NCI-H1048 (cell line): ENCODE measurements at regions not wholly inside any gene's neighbourhood (a gene's known extent, or its start where the extent isn't known, plus 50 kb on each side); places are given as distances from the start of the nearest gene placed in this dataset.
"Not testable (repeated sequence)": the region's sequence is repeated elsewhere in the genome, so short reads cannot be mapped to it uniquely, and the experiment has no call there.

Experiments
- DNase-seq: peaks from one replicate; lab custom pipeline; 2025; lab: John Stamatoyannopoulos, UW

DNA sequence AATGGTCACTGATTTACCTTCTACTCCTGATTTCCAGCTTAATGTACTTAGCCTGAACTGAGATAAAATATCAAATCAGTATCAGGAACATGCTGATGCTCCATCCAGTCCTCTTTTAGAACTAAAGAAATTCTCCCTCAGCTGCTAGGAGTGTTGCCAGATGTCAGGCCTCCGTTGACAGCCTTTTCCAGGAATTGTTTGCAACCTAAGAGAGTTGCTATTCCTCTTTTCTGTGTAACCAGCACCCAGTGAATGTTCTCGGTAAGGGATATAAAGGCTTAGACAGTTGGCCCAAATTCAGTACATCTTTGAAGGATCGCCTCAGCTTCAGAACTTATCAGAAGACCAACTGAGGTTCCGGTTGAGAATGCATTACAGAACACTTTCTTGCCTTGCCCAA, 559.0 kb downstream of the PCDH17 start:
- no peak for DNase-seq

DNA sequence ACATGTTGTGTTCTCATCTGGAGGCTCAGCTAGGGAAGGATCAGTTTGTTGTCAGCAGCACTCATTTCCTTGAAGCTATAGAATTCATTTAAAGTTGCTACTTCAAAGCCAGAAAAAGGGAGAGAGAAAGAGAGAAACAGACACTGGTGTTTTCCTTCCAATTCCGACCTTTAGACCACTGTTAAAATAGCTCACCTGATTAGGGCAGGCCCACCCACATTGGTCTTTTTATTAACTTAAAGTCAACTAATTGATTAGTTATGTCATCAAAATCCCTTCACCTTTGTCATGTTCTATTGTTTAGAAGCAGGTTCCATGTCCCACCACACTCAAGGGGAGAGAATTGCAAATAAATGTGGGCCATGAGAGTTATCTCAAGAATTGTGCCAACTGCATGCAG, 560.2 kb downstream of the PCDH17 start:
- no peak for DNase-seq

DNA sequence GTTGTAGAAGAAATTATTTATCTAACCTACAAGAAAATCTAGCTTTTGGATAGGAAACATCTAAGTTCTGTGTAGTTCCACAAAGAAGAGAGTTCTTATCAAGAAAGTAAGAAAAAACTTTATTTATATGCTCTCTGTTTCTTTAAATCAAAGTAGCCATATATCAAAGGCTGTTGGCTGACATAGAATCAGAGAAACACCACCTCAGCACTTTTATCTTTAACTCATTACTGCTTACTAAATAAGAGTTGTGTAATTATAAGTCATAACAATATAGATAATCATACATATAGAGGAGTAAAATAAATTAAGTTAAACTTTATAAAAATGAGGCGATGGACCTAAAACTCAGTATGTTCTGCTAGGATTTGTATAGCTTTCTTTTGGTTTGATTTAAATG, 570.6 kb downstream of the PCDH17 start:
- DNase-seq, result no peak

DNA sequence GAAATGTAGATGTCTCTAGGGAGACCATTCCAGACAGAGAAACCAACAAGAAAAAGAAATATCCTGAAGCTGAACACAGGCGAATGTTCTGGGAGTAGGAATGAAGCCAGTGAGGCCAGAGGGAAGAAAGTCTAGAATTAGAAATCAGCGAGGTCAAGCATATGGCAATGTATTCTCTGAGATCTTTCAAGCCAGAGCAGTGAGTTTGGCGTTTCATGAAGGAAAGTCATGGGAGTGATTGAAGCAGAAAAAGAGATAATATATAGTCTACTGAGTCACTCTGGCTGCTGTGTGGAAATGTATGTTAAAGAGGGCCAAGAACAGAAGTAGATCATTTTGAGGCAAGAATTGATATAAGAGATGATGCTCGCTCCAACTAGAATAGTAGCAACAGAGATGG, 576.0 kb downstream of the PCDH17 start:
- no peak for DNase-seq

DNA sequence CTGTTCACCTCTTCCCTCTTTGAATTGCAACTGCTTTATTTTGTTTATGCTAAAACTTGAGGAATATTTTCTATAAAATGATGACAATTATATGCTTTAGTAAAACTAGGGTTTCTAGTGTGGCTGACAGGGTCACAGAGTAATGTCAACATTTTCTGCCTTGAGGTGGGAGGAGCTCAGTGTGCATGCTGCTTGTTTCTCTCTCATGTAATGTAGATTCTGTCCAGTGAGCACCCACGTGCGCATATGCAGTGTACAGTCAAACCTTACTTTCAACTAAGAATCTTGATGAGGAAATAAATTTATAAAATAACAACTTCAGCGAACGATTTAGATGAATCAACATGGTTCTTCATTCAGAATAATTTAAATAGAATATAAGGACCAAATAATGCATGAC, 603.9 kb downstream of the PCDH17 start:
- DNase-seq, result no peak

DNA sequence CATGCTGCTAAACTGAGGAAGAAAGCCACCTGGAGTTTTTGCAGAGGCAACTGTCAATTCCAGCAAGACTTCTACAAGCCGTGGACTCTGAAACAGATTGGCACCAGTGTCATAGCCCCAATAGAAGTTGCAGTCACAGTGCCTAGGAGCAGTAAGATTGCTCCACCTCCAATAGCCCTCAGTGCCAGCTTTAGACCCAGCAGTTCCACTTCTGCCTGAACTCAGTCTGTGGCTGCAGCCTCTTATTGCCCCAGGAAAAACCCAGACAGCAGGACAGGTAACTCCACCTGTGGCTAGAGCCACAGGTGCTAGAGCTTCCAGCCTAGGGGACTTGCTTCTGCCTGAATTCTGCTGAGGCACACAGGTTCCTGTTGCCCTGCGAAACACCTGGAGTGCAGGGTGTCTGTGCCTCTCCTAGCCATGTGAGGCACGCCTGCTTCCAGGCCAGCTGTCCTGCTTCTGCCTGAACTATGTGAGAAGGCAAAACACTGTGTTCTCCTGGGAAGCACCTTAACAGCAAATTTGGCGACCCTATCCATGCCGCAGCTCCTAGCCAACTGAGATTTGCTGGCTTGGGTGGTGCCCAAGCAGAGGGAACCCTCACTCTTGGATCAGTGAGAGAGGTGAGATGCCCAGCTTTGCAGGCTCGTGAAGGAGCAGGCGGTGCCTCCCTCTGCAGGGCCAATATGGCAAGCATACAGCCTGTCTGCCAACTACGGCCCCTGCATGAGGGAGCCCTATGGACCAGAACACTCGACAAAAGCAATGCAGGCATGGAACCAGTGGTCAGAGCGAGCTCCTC, 607.6 kb downstream of the PCDH17 start:
- DNase-seq, result no peak

DNA sequence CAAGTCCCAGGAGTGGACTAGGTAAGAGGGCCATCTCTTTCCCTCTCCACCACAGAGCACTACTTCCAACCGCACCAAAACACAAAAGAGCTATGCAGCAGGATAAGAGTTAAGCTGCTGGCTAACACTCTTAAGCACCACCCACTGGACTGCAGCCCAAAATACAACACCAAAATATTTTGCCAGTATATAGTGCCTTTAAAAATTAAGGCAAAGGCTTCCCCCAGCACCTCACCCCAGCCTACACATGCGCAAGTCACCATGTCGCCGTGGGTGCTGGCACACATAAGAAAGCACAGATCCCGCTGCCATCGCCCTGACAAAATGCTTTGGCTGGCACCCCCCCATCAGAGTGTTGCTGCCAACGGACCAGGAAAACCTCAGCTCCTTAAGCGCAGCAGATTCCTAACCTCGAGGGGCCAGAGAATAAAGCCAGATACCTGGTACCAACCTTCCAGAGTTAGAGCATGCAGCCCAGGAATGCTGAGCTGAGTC, 608.3 kb downstream of the PCDH17 start:
- no peak for DNase-seq

DNA sequence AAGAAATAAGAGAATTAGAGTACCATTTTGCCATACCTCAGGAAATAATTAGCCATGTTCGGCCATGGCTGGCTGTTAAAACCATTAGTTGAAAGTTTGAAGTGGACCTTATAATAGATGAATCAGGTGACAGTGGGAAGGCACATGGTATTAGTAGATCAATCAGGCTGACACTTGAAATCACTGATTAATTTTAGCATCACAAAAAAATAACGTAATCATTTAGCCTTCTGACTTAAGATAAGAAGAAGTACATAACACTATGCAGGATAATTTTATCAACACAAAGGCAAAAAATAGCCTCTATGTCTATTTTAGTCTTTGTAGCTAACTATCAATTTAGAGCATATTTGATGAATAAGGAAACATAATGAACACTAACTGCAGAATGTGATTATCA, 615.5 kb downstream of the PCDH17 start:
- no peak for DNase-seq

DNA sequence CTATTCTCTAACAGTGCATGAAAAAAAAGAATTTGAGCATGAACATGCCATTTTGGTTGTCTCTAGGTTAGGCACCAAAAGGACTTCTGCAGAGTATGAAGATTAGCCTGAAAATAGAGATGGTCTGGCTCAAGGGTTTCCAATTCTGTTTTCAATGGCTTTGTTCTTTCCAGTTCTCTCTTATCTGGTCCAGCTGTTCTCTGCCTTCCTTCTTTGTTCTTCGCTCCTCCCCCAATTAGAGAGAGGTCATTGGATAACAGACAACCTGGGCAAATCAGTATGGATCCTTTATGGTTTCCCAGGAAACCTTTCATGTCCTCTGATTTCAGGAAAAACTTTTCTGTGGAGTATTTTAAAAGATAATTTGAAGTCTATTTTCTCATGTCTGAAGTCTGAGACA, 623.4 kb downstream of the PCDH17 start:
- no peak for DNase-seq

DNA sequence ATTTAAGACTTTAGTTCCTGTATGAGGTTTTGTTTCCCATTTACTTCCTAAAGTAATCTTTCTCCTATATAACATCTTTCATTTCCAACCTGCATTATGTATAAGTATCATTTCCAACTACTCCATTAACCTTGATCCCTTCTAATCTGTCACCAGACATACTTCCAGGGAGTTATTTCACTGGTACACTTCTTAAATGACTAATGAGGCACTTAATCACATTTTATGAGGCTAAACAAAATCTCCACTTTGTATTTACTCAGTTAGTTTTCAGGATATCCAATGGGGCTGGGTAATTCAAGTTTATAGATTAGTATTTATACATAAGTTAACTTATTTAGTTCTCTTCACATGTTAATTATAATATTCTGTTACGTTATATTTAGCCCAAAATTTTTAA, 634.7 kb downstream of the PCDH17 start:
- DNase-seq, result no peak

DNA sequence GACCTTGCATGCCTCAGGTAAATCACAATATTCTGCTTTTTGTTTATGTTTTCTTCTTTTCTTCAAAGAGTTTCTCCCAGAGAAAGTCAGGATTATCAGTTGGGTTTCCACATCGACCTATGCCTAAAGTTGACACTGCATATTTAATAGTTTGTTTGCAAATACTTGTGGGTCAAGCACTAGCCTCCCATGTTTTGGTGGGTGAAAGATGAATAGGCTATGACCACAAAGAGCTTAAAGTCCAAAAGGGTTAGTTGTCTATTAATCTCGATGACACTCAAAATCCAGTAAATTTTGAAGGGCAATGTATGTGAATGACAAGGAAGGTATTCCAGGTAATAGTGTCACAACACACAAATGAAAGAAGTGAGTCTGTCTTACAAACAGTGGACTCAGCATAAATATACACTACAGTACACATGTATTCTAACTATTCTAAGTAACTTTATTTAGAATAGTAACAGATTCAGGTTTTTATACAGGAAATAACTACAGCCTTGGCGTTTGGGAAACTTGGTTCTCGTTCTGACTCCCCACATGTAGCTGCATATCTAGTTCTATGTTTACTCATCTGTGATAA, 667.1 kb downstream of the PCDH17 start:
- no peak for DNase-seq

DNA sequence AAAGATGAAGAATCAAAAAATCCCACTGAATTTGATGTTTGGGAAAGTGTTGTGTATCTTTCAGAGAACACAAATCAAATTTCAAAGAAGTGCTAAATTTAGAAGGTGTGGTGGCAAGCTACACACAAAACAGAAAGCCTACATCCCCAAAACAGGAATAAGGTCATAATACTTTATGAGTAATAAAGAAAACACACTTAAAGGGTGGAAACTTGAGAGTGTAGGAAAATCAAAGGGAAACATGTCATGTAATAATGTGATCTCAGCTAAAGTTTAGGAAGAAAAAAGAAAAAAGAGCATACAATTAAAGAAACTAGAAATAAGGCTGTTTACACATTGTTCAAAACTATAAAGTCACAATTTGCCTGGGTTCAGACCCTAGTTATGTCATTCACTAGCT, 668.7 kb downstream of the PCDH17 start:
- no peak for DNase-seq

DNA sequence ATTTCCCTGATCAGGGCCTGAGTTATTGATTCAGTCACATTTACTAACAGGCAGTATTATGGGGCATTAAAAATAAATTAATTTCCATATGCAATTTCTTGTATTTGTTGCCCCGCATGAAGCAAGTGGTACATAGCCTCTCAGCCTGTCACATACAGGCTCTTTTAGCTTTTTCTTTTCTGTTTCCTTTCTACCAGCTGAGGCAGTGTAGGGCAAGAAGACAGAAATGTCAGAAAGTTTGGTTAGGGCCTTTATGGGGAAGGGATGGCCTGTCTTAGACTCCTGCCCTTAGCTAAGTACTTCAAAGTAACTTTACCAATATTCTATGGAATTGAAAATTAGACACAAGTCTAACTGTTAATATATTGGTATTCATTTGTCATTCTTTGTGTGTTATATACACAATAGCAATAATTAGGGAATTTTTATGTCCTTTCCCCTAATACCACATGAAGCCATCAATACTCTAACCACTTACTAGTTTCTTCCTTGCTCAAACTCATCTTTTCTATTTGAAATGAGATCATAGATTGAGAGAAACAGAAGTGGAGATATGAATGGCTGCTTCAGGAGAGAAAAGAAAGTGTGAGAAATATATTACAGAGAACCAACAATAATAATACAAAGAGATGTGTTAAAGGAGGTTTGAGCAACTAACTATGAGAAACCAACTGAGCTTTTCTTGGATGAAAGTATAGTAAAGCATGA, 669.6 kb downstream of the PCDH17 start:
- no peak for DNase-seq

DNA sequence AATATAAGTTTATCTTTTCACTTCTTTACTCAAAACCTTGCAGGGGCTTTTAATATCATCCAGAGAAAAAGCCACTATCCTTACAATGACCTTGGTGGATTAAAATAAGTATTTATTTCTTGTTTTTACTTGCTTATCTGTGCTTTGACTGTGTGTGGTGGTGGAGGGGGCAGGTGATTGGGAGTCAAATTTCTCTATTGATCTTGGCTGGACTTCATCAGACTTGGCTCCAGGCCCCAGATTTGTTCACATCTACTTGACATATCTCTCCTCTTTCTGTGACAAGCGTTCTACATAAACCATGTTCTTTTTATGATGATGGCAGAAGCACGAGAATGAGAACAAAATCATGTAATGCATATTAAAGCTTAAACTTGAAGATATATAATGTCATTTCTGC, 670.8 kb downstream of the PCDH17 start:
- no peak for DNase-seq

DNA sequence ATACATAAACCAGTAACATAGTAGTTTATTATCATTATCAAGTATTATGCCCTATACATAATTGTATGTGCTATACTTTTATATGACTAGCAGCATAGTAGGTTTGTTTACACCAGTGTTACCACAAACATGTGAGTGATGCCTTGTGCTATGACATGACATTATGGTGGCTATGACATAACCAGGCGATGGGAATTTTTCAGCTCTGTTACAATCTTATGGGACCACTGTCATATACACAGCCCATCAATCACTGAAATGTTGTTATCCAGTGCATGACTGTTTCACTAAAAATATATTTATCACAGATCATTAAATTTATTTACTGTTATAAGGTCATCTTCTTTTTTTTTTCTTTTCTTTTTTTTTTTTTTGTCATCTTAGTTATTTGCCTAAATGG, 674.5 kb downstream of the PCDH17 start:
- DNase-seq, result no peak

DNA sequence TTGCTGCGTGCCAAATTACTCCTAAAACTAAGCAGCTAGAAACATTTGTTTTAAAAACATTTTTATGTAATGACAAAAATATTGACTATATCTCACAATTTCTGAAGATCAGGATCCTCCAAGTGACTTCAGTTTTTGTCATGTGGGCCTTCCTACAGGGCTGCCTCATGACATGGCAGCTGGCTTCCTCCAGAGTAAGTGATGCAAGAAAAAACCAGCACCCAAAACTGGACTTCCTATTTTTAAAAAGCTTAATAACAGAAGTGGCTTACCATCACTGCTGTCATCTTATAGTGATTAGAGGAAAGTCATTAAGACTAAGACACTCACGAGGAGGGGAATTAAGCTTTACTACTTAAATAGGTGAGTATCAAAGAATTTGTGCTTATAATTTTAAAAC, 681.7 kb downstream of the PCDH17 start:
- no peak for DNase-seq

DNA sequence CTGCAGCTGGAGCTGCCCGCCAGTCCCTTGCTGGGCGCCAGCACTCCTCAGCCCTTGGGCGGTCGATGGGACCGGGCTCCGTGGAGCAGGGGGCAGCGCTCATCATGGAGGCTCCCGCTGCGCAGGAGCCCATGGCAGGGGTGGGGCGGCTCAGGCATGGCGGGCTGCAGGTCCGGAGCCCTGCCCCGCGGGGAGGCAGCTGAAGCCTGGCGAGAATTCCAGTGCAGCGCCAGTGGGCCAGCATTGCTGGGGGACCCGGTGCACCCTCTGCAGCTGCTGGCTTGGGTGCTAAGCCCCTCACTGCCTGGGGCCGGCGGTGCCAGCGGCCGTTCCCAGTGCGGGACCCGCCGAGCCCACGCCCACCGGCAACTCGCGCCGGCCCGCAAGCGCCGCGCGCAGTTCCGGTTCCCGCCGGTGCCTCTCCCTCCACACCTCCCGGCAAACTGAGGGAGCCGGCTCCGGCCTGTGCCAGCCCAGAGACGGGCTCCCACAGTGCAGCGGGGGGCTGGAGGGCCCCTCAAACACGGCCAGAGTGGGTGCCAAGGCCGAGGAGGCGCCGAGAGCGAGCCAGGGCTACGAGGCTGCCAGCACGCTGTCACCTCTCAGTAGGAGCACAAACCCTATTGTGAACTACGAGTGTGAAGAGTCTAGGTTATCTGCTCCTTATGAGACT, 687.1 kb downstream of the PCDH17 start:
- DNase-seq, result no peak

DNA sequence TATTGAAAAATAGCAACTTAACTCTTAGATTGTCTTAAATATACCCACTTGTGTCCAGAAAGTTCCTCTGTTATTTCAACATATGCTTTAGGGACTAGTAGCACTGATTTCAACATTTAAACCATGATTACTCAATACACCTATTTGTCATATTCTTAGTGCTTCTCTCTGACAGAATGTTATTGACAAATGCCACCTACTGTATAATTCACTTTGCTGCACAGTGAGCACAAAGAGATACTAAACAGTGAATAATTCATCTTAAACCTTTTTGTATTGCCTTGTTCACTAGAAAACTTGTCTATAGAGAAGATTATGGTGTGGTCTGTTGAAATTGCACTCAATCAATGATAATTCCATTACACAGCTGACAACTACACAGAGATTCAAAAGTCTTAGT, 692.6 kb downstream of the PCDH17 start:
- DNase-seq, result no peak

DNA sequence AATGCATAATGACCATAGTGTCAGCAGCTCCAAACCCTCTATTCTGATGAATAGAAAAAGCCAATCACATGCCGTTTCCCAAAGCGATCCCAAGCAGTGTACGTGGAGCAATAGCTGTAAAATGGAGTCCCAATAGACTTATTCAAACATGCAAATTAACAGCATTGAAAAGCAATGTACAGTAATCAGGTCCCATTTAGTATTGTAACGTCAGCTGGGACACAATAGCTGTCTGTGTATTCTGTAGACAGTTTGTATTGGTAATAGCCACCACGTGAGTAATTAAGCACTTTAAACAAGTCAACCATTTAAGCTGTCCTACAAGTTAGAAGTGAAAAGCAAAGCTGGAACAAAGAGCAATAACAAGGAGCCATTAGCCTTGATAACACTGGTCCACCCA, 698.2 kb downstream of the PCDH17 start:
- DNase-seq, result no peak

DNA sequence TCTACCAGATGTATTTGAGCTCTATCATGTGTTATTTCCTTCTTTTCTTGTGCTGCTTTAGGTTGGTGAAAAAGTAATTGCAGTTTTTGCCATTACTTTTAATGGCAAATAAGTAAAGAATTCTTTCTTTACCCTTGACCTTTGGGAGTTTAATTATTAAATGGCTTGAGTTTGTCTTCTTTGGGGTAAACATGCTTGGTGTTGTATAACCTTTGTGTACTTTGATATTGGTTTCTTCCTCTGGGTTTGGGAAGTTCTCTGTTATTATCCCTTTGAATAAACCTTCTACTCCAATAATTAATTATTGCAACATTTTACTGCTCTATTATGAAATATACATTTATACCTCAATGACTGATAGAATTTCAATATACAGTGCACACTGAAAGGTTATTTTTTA, 709.4 kb downstream of the PCDH17 start:
- DNase-seq, result no peak

DNA sequence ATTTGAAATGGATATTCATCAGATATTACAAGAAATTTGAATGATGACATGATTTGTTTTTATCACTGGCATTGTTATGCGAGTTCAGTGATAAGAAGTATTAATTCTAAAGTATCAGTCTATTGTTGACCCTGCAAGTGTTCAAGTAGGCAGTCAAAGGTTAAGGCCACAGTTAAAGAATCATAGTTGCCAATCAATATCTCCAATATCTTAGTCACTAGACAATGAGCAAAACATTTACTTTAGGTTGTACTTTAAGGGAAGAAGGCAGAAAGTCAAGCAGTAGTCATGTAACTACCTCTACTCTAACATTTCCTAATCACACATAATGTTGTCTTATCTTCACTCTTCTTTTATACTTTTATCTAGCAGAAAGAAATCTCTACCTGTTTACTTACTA, 709.8 kb downstream of the PCDH17 start:
- no peak for DNase-seq

DNA sequence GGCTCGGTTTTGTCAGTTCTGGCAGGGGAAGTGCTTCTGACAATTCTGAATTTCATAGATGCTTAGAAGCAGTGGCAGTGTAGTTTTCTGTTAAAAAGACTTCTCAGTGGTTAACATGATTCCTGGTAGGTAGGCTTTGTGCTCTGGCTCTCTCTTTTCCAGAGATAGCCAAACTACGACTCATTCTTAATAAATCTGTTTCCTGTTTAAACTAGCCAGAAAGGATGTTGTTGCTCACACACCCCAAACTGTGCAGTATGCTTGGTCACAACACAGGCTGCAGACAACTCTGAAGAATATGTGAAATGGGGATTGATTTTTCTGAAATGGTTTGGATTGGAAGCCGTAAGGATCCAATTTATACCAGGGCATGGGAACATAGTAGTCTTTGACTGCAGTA, 711.5 kb downstream of the PCDH17 start:
- DNase-seq, result no peak

DNA sequence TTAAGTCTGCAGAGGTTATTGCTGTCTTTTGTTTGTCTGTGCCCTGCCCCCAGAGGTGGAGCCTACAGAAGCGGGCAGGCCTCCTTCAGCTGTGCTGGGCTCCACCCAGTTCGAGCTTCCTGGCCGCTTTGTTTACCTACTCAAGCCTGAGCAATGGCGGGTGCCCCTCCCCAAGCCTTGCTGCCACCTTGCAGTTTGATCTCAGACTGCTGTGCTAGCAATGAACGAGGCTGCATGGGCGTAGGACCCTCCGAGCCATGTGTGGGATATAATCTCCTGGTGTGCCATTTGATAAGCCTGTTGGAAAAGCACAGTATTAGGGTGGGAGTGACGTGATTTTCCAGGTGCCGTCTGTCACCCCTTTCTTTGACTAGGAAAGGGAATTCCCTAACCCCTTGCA, 720.6 kb downstream of the PCDH17 start:
- DNase-seq, result not testable (repeated sequence)
